ENCODE measurements at regions not wholly inside any gene's neighbourhood (a gene's known extent, or its start where the extent isn't known, plus 50 kb on each side); places are given as distances from the start of the nearest gene placed in this dataset.
A peak's percentile ranks its signal among the peaks of the same experiment; 100 is the strongest.

DNA sequence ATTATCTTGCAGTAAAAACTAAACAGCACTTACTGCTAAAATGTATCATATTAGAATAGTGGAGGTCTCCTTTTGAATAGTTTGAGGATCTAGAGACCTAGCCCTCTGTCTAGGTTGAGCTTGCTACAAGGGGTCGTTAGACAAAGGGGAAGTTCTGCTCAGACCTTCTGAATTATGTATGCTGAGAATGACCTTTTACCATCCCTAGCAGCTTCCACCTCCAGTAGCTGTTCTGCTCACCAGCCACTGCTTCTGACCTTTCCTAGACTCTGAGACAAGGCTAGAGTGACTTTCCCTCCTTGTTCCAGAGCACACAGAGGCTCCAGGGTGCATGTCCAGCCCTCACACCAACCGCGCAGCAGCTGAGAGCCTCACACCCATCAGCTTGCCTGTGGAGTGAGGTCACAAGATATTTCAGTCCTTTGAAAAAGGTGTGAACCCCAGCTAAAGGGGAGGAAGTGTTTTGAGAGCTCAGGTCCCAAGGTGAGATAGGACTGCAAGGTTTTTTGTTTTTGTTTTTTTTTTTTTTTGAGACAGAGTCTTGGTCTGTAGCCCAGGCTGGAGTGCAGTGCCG, 289.3 kb upstream of the TNP1 start:
- no peak for DNase-seq
- peaks cover 4% of the 10 kb centered on the region for H3K27me3 Mint-ChIP-seq (ENCODE audit: unreplicated experiment)
- no peak overlapping the region for H3K27ac Mint-ChIP-seq (ENCODE audit: unreplicated experiment)

GRCh38 chr2:217147818-217148217, 288.0 kb upstream of the TNP1 start:
- no peak for DNase-seq
- peaks cover 21% of the 10 kb centered on the region for H3K4me1 Mint-ChIP-seq (ENCODE audit: low read depth, unreplicated experiment)
- H3K36me3 Mint-ChIP-seq (ENCODE audit: unreplicated experiment), result no peaks in the 10 kb centered on the region
- no peak overlapping the region for H3K27ac Mint-ChIP-seq (ENCODE audit: unreplicated experiment)
- peaks cover 3% of the 10 kb centered on the region for H3K9me3 Mint-ChIP-seq (ENCODE audit: unreplicated experiment)
- TF ChIP-seq CTCF (IDR thresholded peaks at IDR 0.05; ENCODE audit: partially characterized antibody, unreplicated experiment), result no peak
- H3K27me3 Mint-ChIP-seq (ENCODE audit: unreplicated experiment), result peaks cover 4% of the 10 kb centered on the region
- H3K4me3 Mint-ChIP-seq (ENCODE audit: unreplicated experiment), result no peak overlapping the region

More for the DNA sequence above, 289.3 kb upstream of the TNP1 start:
- no peak for TF ChIP-seq CTCF (IDR thresholded peaks at IDR 0.05; ENCODE audit: partially characterized antibody, unreplicated experiment)
- H3K9me3 Mint-ChIP-seq (ENCODE audit: unreplicated experiment), result peaks cover 3% of the 10 kb centered on the region
- H3K4me1 Mint-ChIP-seq (ENCODE audit: low read depth, unreplicated experiment), result peaks cover 23% of the 10 kb centered on the region
- no peak overlapping the region for H3K4me3 Mint-ChIP-seq (ENCODE audit: unreplicated experiment)
- H3K36me3 Mint-ChIP-seq (ENCODE audit: unreplicated experiment), result no peaks in the 10 kb centered on the region

DNA sequence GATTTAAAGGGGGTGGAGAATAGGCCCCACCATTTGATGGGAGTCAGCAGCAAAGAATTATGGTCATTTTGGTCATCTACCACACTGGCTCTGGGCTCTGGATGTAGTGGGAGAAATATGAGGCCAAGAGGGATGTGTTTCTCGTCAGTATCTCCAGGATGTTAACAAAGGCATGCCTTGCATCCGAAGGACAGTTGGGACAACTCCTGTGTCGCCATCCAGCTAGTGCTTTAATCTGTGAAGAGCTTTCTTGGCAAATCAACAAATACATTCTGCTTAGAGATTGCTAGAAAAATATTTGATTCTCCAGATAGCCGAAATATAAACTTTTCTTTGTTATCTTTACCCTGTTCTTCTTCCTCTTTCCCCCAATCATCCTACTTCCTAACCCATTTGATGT, 287.1 kb upstream of the TNP1 start:
- no peak overlapping the region for H3K4me3 Mint-ChIP-seq (ENCODE audit: unreplicated experiment)
- peaks cover 3% of the 10 kb centered on the region for H3K27me3 Mint-ChIP-seq (ENCODE audit: unreplicated experiment)
- H3K36me3 Mint-ChIP-seq (ENCODE audit: unreplicated experiment), result no peaks in the 10 kb centered on the region
- H3K27ac Mint-ChIP-seq (ENCODE audit: unreplicated experiment), result no peak overlapping the region
- TF ChIP-seq CTCF (IDR thresholded peaks at IDR 0.05; ENCODE audit: partially characterized antibody, unreplicated experiment), result no peak
- H3K4me1 Mint-ChIP-seq (ENCODE audit: low read depth, unreplicated experiment), result peaks cover 13% of the 10 kb centered on the region
- no peak for DNase-seq
- H3K9me3 Mint-ChIP-seq (ENCODE audit: unreplicated experiment), result peaks cover 3% of the 10 kb centered on the region

- H3K4me3 Mint-ChIP-seq (ENCODE audit: unreplicated experiment), result no peak overlapping the region
- H3K27ac Mint-ChIP-seq (ENCODE audit: unreplicated experiment), result no peak overlapping the region
- H3K9me3 Mint-ChIP-seq (ENCODE audit: unreplicated experiment), result peaks cover 2% of the 10 kb centered on the region
- H3K27me3 Mint-ChIP-seq (ENCODE audit: unreplicated experiment), result no peaks in the 10 kb centered on the region
- no peaks in the 10 kb centered on the region for H3K4me1 Mint-ChIP-seq (ENCODE audit: low read depth, unreplicated experiment)
- peak; percentile 83 for TF ChIP-seq CTCF (IDR thresholded peaks at IDR 0.05; ENCODE audit: partially characterized antibody, unreplicated experiment)
- peaks cover 13% of the 10 kb centered on the region for H3K36me3 Mint-ChIP-seq (ENCODE audit: unreplicated experiment)
- DNase-seq, result peak; percentile 84
Measured at GRCh38 chr2:217142649-217143266, 282.9 kb upstream of the TNP1 start.

DNA sequence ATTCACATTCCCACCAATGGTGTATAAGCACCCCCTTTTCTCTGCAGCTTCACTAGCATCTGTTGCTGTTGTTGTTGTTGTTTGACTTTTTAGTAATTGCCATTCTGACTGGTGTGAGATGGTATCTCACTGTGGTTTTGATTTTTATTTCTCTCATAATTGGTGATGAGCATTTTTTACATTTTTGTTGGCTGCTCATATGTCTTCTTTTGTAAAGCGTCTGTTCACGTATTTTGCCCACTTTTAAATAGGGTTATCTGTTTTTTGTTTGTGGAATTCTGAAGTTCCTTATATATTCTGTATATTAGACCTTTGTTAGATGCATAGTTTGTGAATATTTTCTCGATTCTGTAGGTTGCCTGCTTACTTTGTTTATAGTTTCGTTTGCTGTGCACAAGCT, 278.4 kb upstream of the TNP1 start:
- no peak overlapping the region for H3K27ac Mint-ChIP-seq (ENCODE audit: unreplicated experiment)
- H3K9me3 Mint-ChIP-seq (ENCODE audit: unreplicated experiment), result peaks cover 4% of the 10 kb centered on the region
- H3K27me3 Mint-ChIP-seq (ENCODE audit: unreplicated experiment), result no peaks in the 10 kb centered on the region
- TF ChIP-seq CTCF (IDR thresholded peaks at IDR 0.05; ENCODE audit: partially characterized antibody, unreplicated experiment), result no peak
- no peaks in the 10 kb centered on the region for H3K4me1 Mint-ChIP-seq (ENCODE audit: low read depth, unreplicated experiment)
- H3K36me3 Mint-ChIP-seq (ENCODE audit: unreplicated experiment), result peaks cover 40% of the 10 kb centered on the region
- H3K4me3 Mint-ChIP-seq (ENCODE audit: unreplicated experiment), result no peak overlapping the region
- no peak for DNase-seq

All from glutamatergic neuron (in vitro differentiated cells).